ENCODE measurements at regions not wholly inside any gene's neighbourhood (a gene's known extent, or its start where the extent isn't known, plus 50 kb on each side); places are given as distances from the start of the nearest gene placed in this dataset.
A peak's percentile ranks its signal among the peaks of the same experiment; 100 is the strongest.

DNA sequence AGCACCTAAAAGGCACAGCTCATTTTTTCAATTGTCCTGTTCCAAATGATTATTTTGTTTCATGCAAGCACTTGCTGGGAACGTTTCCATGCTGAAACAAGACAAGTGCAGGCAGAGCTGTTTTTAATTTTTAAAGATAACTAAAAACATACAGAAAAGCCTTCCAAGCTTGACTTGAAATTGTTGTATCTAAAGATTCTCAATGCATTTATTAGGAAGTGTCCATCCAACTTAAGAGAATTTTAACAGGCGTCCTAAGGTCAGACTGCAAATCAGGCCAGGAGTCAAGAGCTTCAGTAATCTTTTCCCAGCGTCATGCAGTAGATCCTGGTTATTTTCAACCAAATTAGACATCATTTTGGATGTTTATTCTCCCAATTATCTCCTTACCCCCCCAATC lies 702.8 kb downstream of the KCNJ2 start:
- DNase-seq, result peak; percentile 22

DNA sequence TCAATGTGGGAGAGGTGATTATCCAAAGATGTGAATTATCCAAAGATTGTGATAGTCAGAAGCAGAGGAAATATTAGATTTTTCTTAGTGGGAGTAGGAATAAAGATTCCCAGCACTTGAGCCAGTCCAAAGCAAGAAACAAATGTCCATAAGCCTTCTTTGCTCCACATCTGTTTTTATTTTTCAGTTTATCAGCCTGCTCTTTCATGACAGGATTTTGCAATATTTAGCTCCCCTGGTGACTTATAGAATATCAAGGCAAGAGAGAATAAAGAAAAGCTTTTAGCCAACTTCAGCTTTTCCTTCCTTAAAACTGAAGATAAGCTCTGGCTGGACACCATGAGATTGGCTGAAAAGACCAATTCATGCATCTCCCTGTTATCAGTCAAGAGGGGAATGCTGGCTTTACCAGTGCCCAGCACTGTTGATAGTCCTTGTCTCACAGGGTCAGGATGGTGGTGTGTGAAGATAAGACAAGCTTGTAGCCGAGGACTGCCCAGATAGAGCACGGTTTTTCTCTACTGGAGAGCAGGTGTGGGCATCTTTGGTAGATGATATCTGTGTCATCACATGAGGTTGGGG lies 706.5 kb downstream of the KCNJ2 start:
- no peak for DNase-seq

DNA sequence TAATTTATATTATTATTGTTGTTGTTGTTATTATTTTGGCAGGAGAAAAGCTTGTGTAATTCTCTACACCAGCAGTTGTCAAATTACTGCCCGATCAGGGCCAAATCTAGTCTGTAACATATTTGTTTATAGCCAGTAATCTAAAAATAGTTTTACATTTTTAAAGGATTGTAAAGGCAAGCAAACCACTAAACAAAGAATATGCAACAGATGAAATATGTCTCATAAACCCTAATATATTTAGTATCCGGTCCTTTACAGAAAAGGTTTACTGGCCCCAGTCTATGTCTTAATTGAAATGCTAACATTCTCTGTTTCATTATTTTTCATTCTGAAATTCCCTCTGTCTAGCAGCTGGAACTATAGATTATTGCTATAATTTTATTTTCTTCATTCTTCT lies 709.5 kb downstream of the KCNJ2 start:
- DNase-seq, result no peak

DNA sequence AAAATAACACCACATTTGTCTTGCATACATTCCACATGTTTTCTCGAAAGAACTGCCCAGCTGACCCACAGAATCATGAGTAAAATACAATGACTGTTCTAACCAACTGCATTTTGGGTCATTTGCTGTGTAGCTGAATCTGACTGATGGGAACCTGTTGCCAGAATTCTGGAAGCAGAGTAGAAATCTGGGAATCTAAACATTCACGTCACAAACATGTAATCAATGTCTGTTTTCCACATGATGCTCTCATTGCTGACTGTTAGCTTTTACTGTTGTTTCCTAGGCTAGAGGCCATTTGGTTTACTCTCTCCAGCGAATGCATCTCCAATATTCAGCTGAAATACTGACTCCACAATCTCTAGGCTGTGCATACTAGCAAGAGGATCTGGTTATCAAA lies 710.1 kb downstream of the KCNJ2 start:
- no peak for DNase-seq

DNA sequence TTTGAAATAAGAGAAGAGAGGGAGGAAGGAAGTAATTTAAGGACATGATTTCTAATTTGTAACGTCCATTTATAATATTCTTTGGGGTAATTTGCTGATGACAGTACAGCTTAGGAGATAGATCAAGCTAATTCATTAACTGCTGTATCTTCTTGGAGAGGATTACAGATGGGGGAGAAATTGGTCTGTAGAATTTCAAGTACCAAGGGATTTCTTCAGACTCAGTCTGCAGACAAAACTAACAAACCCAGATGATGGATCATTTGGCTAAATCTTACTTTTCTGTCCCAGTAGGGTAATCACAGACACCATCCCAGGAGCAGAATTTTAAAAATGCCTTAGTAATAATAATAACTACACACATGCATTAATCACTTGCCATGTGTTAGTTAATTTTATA lies 711.8 kb downstream of the KCNJ2 start:
- DNase-seq, result no peak

DNA sequence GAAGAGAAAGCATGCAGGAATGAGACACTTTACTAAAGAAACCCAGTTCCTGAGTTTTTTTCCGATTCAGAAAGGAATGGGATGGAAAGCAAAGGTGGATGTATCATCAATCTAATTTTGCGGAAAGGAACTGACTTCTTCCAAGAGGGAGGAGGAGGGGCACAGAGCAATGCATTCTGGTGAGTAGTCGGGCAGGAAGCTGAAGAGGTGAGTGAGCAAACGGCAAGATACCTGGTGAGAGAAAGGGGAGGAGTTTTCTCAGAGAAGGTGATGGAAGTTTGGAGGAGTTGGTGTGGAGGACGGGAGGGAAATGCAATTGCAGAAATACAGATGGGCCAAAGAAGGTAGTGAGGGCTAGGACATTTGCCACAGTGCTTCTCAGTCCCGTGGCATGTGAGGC lies 713.2 kb downstream of the KCNJ2 start:
- DNase-seq, result no peak

DNA sequence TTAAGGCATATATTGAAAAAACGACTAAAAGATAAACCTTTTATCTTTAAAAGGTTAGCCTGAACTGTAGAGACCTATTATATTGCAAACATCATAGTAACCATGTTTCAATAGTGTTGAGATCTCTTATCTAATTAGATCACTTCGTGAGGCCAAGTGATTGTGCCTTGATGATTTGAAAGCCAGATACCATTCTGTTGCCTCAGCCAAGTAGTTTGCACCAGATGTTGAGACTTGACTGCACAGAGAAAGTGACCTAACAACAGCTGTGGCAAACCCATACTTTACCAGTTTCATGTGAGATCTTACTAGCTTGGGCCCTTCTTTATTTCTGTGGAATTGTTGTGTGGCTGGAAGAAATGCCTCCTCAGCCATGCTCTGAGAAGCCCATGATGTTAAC lies 717.3 kb downstream of the KCNJ2 start:
- no peak for DNase-seq

DNA sequence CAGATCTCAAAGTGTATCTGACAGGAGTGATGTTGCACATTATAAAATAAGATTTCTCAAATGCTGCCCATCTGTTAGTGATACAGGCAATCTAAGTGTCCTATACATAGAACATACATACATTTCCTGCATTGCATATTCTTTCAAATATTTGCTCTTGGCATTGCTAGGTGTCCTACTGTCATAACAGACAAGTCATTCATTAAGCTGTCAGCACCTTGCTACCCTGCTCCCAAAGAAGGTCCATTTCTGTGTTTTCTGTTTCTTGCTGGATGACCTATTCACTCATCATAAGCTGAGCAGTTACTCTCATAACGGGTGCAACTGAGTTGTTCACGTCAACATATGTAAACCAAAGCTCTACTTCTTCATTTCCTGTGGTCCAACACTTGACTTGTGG lies 719.0 kb downstream of the KCNJ2 start:
- DNase-seq, result no peak

DNA sequence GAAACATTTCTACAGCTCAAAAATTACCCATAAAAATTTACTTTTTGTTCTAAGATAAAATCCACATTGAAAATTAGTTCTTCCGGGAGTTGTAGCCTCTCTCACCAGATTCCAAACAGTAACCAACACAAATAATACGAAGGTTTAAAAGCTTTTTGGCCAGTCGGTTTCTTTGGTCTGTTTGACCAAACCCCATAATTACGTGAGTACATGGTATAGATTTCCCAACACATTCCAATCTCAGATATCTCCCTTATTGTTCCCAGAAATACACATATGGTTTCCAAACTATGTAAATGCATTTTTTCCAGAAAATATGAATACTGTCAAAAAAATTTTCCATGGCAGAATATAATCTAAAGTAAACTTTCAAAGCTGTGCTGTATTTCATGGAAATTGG lies 722.0 kb downstream of the KCNJ2 start:
- DNase-seq, result no peak

DNA sequence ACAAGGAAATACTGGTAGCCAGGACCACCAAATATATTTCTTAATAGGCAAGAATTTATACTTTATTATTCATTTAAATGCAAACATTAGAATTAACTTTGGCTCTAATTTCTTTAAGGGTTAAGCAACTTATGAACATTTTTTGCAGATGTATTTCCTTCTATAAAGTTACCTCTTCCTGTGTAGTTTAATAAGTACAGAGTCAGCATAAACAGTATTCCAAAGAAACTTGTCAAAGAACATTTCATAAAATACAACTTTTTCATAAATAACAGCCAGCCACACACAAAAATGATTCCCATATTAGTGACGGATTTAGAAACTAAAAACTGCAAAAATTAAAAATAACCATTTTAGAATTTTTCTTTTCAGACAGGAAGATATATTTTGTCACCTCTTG lies 723.2 kb downstream of the KCNJ2 start:
- DNase-seq, result no peak

DNA sequence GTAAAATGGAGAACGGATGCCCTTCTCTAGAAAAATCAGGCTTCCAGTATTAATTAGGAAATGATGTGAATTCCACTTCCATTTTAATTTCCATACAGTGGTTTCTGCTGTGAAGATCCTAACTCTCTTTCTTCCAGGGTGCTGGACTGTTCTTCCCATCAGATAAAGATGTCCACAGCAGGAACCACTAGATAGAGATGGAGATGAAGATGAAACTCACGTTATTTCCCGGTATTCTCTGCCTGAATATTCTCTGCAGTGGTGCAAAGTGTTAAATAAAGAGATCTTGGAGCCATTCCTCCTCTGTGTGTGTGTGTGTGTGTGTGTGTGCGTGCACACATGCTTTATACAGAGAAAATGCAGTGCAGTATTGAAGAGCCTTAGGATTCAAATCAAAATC lies 727.5 kb downstream of the KCNJ2 start:
- DNase-seq, result no peak

DNA sequence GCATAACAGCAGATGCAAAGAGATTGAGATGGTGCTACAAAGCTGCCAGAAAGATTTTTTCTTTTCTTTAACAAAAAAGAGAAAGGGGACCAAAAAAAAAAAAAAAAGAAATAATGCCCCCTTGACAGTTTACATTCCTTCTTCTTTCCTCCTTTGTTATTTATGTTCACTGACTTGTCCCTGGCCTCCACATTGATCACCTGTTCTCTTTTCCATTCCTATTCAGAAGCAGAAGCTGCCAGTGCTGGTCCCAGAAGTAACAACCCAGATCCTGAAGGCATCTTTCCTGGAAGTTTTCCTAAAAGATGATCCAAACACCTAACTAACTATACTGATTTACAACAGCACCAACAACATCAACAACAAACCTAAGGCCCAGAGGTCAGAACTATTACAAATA lies 728.1 kb downstream of the KCNJ2 start:
- no peak for DNase-seq

DNA sequence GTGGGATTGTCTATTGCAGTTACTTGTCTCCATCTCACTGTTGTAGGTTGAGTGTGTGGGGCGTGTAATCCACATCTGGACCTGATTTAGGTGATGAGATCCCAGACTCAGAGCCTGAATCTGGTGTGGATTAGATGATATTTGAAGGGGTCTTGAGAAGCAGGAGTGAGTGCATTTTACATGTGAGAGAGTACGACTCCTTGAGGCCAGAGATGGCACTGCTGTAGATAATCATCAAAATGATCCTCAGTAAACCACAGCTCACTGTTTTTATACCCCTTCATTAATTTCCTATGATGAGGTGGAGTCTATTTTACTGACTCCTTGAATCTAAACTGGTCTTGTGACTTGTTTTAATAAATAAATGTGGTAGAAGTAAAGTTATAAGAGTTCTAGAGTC lies 732.5 kb downstream of the KCNJ2 start:
- DNase-seq, result no peak

DNA sequence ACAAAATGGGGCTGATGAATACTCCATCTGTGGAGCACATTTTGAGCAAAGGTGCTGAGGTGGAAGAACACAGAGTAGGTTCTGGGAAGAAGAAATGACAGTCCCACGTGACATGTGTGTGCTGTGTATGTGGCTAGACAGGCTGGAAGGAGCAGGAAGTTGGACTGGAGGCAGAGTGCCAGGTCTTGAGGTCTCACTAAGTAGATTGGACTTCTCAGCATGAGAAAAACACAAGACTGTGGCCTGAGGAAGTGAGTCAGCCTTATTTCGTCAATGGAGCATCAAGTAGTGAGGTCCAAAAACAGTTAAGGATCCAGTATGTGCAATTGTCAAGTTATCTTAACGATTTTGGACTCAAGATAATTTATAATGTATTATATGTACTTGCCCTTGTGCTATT lies 736.5 kb downstream of the KCNJ2 start:
- no peak for DNase-seq

DNA sequence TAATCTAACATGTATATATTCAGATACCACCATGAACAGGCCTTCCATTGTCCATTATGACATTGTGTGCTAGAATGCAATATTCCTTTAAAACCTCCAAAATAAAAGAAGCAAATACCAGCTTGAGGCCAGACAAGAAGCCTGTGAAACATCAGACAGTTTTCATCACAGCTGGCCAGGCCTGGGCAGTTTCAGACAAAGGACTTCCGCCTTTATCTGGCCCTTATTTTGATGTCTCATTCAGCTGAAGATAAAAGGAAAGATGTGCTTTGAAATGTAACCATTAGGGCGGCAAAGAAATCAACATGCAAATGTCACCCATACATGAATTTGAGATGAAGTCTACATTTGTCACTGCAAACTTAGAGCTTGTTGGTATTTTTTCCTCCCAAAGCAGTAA lies 737.5 kb downstream of the KCNJ2 start:
- DNase-seq, result no peak

DNA sequence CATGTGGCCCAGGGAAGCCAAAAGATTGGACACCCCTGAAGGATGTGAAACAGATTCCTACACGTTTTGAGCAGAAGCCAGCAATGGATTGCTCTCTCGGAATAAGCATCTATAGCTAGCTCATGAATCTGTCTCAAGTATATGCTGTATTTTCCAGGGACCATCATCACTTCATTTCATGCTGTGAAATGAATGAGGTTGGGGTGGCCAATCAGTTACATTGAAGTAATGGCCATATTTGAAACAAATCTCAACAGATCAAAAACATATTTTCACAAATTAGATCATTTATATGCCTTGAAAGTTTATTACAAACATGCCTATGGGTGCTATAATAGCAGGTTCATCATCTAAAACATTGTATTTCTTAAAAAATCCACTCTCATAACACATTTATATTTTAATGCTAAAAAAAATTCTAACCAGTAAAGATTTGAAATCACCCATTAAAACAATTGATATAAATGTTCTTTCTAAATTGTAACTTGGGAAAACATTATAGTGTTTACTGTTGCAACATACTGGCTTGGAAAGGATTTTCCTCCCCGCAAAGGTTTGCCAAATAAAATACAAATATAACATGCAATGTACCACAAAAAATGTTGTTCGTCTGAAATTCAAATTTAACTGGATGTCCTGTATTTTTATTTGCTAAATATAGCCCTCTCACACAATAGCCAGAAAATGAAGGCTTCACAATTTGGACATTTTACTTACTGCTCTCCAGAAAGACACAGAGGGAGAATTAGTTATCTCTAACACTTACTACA lies 743.6 kb downstream of the KCNJ2 start:
- DNase-seq, result peak; percentile 38

DNA sequence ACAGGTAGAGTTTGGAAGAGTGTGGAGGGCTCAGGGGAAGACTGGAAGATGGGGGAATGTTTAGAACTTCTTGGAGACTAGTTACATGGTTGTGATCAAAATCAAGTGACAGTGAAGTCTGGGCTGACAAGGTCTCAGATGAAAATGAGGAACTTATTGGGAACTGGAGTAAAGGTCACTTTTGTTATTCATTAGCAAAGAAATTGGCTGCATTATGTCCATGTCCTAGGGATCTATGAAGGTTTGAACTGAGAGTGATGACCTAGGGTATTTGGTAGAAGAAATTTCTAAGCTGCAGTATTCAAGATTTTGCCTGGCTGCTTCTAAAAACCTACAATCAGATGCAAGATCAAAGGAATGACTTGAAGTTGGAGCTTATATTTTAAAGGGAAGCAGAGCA lies 747.1 kb downstream of the KCNJ2 start:
- no peak for DNase-seq

DNA sequence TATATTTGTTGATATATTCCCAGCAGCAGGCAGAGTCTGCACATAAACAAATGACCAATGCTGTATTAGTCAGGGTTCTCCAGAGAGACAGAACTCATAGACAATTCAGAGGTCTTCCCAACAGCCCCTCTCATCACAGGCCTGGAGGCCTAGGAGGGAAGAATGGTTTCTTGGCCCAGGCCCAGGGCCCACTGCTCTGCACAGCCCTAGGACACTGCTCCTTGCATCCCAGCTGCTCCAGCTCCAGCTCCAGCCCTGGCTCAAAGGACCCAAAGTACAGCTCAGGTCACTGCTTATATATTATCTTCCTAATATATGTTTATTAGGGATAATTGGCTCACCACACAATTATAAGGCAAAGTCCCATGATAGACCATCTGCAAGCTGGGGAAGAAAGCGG lies 749.9 kb downstream of the KCNJ2 start:
- DNase-seq, result no peak

DNA sequence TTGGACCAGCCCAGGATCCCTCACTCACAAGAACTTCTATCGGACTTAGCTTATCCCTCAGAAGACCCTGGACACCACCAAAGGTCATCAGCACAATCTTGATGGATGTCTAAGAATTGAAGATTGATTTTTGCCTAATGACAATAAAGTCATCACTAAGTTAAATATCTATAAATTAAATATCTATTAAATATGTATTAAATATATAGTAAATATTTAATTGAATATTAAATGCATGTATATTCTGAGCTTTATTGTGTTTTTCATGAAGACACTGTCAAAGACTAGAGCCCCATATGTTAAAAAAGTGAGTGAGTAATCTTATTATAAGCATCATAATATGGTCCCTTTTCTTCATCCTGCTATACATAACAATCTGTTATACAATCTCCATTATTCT lies 751.1 kb downstream of the KCNJ2 start:
- DNase-seq, result no peak

DNA sequence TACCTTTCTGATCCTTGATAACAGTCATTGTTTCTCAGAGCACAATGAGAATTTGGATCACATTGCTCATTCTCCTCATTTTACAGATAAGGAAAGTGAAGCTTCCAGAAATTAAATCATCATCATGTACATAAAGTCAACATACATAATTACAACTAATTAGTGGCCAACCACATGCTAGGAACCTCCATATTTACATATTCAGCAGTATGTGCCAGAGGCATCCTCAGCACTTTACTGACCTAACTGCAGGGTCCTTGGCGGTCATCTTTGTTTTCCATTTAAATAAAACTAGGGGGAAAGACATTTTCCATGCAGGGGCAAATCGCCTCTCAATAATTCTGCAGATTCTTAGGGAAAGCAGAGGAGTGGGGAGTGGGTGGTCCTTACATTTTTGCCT lies 752.9 kb downstream of the KCNJ2 start:
- no peak for DNase-seq

DNA sequence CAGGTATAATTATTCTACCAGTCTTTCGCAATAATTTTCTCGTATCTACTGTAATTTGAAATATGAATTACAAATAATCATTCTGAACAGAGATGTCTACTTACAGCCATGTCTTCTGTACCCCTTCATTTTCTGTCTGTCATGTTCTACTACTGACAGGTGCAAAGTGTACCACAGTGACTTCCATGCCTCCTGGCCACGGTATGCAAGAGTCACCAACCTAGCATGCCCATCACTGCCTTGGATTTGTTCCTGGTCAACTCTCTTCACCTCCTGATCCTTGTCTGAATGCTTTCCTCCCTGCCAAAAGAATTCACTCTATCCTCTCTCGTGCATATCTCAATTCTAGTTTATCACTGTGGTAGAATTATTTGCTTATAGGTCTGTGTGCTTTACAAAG lies 755.4 kb downstream of the KCNJ2 start:
- no peak for DNase-seq

DNA sequence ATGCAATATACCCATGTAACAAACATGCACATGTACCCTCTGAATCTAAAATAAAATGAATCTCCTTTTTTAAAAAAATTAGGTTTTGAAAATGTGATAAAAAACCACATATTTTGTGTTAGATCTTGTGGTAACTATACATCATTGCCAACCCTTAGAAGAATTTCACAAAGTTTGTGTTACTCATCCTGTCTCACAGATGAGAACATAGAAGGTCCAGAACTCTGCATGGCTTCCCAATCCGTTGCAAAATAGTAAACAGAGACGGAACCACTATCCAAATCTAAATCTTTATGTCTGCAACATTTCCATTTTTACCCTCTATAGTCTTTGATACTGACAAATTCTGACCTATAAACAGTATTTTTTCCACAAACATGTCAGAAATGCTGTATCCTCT lies 759.9 kb downstream of the KCNJ2 start:
- no peak for DNase-seq

DNA sequence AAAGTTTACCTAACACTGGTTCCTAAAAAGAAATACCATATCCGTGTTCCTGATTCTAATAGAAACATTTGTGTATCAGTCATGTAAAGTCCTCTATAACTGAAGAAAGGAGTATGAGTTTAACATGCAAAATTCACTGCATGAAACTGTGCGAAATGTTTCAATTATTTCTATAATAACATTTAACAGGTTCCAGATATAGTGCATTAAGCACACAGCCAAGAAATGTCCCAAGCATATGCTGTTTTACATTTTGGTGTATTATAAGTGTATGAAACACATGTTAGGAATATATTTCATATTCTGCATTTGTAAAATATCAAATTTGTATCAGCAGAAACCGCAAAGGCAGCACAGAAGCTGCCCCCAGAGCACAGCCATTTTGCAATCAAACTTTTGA lies 764.9 kb downstream of the KCNJ2 start:
- no peak for DNase-seq

DNA sequence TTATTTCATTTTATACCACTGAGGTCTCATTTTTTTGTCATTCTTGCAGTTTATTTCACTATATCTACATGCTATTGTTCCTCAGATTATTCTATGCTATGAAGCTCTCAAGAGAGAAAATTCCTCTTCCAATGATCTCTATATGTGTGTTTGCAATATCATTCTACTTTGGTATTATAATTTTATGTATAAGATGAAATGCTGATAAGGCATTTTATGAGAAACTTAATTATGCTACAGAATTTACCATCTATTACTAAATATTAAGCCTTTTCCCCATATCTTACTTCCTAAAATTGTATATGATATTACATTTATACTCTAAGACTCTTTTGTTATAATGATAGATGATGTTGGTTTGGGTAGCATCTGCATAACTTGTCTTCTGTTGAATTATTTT lies 765.5 kb downstream of the KCNJ2 start:
- DNase-seq, result no peak

All from muscle of arm (tissue), 1 donor.